ENCODE measurements at regions not wholly inside any gene's neighbourhood (a gene's known extent, or its start where the extent isn't known, plus 50 kb on each side); places are given as distances from the start of the nearest gene placed in this dataset.

DNA sequence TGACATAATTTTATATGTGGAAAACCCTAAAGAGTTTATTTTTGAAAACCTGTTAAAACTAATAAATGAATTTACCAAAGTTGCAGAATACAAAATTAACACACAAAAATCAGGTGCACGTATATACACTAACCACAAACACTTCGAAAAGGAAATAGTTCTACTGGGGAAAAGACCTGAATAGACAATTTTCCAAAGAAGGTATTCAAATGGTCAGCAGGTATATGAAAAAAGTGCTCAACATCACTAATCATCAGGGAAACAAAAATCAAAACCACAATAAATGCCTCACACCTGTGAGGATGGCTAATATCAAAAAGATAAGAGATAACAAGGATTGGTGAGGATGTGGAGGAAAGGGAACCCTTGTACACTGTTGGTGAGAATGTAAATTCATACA lies 110.6 kb downstream of the PXDC1 start:
- no peak for DNase-seq

DNA sequence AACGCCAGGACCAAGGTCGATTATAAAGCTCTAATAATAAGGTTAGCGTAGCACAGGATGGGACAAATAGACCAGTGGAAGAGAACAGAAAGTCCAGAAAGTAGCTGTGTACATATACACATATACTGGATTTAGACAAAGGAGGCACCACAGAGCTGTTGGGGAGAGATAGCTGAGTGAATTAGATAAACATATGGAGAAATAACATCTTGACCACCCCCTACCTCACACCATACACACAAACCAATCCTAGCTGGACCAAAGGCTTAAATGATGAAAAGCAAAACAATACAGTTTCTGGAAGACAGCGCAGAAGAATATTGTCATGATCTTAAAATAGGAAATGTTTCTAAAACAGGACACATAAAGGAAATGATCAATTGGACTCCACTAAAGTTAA lies 112.9 kb downstream of the PXDC1 start:
- no peak for DNase-seq

- DNase-seq: no peak
These were observed 115.5 kb downstream of the PXDC1 start for GRCh38 chr6:3636060-3636459.

DNA sequence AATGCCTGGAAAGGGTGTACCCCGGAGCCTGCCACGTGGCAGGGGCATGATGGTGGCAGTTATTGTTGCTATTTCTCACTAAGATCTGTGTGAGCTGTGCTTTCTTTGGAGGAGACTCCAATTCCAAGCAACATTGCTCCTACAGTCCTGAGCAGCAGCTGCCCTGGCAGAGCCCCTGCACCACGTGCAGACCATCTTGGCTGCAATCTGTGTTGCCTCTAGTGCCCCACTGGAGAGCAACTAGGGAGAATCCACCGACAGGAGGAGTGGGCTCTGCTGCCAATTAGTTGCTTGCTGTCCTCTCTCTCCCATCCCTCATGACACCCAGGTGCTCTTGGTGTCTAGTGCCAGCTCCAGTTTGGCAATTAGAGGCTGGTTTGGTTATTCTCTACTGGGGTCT lies 116.0 kb downstream of the PXDC1 start:
- no peak for DNase-seq

DNA sequence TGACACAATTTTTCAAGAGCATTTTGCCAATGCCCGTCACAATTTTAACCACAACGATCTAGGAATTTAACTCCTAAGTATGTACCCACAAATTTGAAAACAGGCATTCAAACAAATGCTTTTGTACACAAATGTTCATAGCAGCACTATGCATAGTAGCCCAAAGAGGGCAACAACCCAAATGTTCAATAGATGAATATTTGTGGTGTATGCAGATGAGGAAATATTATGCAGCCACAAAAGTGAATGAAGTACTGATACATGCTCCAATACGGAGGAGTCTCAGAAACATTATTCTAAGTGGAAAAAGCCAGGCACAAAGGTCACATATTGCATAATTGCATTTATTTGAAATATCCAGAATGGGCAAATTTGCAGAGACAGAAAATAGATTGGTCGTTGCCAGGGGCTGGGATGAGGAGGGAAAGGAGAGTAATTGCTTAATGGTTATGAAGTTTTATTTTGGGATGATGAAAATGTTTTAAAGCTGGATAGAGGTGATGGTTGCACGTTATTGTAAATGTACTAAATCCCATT lies 117.2 kb downstream of the PXDC1 start:
- DNase-seq: no peak

- DNase-seq: no peak
These were observed 117.8 kb downstream of the PXDC1 start for GRCh38 chr6:3633711-3634110.

GRCh38 chr6:3631877-3632276 lies 119.6 kb downstream of the PXDC1 start:
- DNase-seq: no peak

GRCh38 chr6:3631186-3631585 lies 120.3 kb downstream of the PXDC1 start:
- no peak for DNase-seq

DNA sequence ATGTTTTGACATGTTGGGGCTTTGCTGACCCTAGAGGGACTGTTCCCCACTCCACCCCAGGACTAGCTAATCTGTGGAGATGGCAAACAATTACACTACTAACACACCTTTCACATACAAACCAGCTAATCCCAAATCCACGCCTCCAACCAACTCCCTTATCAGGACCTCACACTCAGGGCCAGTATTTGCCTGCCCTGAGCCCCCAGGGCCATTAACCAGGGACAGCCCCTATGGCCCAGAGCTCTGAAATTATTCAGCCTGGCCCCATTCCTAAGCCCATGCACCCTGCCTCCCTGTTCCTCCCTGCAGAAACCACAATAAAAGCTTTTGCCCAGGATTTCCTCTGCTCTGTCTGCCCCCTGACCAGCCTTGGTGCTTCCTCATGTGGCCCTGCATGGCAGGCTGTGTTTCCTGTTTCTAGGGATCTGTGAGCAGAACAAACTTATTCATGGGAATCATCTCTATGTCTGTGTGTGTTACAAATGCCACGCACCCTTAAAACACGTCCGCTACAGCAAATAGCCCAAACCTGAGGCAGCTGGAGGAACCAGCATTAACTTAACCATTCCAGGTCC lies 121.2 kb downstream of the PXDC1 start:
- no peak for DNase-seq

DNA sequence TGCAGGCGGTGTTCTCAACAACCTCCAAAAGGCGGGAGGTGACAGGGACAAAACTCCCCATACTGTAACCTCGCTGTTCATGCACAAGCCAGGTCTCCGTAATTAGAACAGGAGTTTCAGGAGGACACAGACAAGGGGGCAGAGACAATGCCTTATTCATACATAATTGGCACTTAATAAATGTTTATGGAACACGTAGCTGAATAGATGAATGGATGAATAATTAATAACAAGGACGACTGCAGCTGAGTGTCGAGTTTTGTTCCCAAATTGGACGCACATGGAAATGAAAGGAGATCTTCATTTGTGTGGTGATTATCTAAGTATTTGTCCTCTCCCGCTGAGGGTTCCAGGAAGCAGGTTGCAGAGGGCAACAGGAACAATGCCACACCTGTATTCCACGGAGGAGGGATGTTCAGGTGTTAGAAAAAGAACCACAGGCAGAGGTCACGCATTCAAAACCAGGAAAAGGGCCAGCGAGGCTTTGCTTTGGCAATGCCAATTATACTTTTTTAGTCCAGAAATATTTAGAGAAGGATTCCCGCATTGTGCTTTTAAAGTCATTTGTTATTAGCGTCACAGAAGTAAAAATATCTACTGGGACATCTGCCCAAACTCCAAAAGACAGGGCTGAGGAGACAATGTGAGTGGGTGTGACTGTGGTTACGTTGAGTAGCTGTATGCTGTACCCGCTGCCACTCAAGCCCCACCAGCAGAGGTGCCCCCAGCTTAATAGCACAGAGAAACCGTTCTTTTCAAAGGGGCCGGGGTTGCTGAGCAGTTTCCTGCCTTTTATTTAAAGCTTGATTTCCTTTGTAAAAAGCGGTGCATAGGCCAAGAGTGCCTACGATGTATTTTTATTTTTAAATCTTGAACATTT lies 123.3 kb downstream of the PXDC1 start:
- no peak for DNase-seq

DNA sequence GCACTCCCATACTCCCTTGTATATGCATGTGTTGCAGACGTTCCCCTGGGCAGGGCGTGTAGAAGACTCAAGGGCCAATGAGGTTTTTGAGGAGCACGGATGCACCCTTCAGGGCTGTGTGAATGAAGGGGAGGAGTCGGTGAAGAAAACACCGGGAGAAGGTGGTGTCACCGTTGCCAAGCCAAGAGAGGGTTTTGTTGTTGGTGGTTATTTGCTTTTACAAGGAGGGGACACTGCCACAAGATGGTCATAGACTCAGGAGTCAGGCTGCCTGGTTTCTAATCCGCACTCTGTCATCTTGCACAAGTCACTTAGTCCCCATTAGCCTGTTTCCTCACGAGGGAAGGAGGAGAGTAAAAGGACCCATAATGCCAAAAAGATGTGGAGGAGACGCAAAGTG lies 124.0 kb downstream of the PXDC1 start:
- DNase-seq: no peak

GRCh38 chr6:3625980-3626563 lies 125.4 kb downstream of the PXDC1 start:
- DNase-seq: no peak

- DNase-seq: no peak
These were observed 126.1 kb downstream of the PXDC1 start for GRCh38 chr6:3625149-3625979.

DNA sequence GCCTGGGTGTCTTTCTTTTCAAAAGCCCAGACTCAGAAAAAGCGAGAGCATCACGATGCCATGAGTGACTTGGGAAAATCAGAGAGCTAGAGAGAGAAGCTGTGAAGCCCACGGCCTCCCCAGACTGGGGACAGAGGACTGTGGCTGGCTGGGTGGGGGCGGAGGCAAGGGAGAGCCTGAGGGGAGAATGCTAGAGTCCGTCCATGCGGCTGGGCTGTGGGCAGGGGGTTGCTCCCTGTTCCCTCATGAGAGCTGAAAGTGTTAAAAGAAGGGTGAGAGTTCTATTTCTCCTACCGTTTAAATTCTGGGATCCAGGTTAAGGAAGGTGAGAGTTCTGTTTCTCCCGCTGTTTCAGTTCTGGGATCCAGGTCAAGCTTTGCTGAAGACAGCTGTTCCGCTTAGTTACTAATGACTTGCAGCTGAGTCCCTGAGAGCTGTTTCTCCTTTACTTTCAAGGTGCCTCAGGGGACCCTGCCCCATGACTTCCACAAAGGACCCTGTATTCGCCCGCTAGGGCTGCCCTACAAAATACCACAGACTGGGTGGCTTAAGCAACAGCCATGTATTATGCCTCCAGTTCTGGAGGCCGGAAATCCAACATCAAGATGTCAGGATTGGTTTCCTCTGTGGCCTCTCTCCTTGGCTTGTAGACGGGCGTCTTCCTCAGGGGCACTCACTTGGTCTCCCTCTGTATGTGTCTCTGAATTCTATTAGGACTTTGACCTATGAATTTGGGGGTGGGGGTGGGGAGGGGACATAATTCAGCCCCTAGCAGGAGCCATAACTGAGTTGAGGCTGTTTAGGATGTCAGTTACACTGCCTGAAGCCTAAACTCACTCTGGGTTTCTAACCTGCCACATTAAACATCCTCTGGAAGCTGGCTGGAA lies 127.0 kb downstream of the PXDC1 start:
- no peak for DNase-seq

DNA sequence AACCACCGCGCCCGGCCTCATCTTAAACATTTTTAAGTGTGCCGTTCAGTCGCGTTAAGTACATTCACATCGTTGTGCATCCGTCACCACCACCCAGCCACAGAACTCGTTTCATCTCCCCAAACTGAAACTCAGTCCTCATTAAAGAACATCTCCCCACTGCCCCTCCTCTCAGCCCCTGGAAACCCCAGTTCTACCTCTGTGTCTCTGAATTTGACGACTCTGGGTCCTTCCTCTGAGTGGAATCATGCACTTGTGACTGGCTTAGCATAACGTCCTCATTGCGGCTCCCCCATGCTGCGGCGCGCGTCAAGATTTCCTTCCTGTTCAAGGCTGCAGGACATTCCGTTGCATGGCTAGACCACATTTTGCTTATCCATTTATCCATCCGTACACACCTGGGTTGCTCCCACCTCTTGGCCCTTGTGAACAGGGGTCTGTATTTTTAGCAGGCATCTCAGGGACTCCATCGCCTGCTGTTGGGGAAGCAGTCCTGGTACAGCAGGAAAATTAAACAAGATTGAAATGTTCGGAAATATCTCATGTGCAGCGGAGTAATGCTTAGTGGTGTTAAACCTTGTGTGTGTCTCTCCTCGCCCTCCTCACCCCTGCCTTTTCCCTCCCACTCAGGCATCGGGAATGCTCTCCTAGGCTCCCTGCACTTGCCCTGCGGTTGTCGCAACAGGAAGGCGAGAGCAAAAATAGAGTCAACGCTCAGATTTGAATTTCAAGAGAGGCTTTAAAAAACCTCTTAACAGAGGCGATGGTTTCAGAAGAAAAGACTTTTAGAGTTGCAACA lies 127.9 kb downstream of the PXDC1 start:
- no peak for DNase-seq

- DNase-seq: no peak
These were observed 130.1 kb downstream of the PXDC1 start for GRCh38 chr6:3621411-3621810.

GRCh38 chr6:3620937-3621336 lies 130.6 kb downstream of the PXDC1 start:
- no peak for DNase-seq

DNA sequence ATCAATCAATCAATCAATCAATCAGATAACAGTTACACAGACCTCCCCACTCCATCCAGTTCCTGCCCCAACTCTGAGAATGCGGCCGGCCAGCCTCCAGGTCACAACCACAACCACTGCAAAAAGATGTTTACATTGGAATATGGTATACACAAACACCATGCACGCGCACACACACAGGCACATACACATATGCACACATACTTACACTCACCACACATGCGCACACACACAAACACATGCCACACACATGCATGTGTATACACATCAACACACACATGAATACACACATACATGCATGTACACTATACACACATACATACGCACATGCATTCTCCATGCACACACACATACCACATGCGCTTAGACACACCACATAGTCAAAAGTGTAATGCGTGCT lies 131.1 kb downstream of the PXDC1 start:
- no peak for DNase-seq

DNA sequence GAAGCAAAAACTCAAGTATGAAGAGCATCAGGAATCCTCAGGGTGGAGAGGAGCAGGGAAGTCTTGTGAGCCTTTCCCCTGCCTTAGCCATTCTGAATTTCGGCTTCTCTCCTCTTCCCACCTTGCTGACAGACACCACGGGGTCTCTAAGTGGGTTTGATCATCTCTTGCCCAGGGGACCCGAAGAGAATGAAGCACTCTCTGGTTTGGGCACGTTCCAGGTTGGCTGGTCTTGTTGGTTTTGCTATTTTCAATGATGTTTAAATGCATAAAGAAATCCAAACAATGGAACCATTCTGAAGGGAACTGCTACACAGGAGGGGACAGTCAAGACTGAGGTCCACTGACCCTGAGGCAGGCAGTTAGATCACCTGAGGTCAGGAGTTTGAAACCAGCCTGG lies 131.7 kb downstream of the PXDC1 start:
- DNase-seq: no peak

DNA sequence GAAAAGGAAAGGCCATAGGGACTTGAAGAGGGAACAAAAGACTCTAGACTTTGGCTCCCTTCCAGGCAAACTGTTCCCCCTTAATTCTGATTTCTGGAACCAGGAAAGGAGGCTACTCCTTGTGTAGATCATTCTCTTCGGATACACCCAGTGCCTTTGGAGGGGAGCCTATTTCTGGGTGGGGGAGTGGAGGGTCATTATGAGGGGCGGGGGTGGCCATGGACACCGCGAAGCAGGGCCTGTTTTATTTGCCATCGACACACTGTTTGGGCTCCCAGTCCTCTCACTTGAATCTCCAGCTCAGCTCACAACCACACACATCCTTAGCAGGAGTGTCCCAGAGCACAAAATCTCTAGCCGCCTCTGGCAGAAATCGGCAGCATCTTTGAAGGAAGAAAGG lies 132.3 kb downstream of the PXDC1 start:
- no peak for DNase-seq

DNA sequence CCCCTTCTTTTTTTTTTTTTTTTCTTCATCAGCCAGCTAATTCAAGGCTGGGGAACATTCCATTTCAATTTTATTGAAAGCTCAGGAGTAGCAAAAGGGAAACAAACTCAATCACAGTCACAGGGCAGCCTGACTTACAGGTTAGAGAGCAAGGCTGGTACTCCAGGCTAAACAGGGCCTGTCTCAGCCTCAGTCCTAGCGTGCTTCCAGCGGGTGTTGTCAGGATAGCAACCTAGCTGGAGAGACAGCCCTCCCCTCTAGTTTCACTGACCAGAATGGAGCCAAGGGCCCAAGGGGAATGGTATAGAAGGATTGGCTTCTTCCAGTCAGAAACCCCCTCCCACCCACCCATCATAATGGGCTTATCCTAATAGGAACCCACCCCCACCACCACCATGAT lies 132.9 kb downstream of the PXDC1 start:
- DNase-seq: no peak
